ENCODE measurements at regions not wholly inside any gene's neighbourhood (a gene's known extent, or its start where the extent isn't known, plus 50 kb on each side); places are given as distances from the start of the nearest gene placed in this dataset.

DNA sequence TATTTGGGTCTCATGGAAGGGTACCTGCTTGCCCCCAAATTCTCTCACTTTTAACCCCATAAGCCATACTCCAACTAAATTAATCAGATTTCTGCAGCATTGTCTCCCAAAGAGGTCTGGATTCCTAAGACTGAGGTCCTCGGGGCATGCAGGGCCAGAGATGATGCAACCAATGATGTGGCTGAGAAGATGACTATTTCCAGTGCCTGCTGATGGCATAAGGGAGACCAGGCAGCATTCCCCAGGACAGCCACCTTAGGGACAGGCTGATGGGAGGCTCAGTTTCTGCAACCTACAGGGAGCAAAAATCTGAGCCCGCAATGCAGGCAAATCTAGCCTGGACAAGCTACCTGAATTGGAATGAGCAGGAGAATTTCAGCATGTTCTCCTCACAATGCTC lies 76.8 kb upstream of the ASIC2 start:
- no peaks in the 10 kb centered on the region for H3K9me3 Mint-ChIP-seq
- ChIA-PET POLR2A (no interaction called here), CTCF (no interaction called here)
- peaks cover 3% of the 10 kb centered on the region for H3K27me3 Mint-ChIP-seq
- H3K36me3 Mint-ChIP-seq (ENCODE audit: low read depth): no peaks in the 10 kb centered on the region
- DNase-seq (no peak), ATAC-seq (ENCODE audit: low read depth) (no peak)
- H3K4me3 Mint-ChIP-seq: no peak overlapping the region
- no peaks in the 10 kb centered on the region for H3K4me1 Mint-ChIP-seq
- intact Hi-C loops (cut with micrococcal nuclease): no loop called here
- TF ChIP-seq CTCF (IDR thresholded peaks at IDR 0.05): no peak
- H3K27ac Mint-ChIP-seq: no peak overlapping the region

DNA sequence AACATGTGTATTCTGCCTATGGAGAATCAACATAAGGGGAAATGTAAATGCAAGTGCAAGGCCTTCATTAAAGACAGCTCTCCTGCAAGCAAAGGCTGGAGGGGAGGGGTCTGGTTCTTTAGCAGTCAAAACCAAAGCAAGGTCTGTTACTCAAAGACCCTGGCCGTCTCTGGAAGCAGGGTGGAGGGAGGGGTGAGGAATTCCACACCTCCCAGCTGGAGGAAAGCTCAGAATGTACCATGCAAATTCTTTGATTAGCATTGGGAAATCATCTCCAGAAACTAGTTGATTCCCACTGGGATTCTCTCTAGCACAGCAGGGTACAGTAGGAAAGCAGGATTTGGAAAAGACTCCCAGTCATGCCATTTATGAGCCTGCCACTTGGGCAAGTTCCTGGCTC lies 77.3 kb upstream of the ASIC2 start:
- DNase-seq: no peak
- Mint-ChIP-seq H3K4me3 (no peak overlapping the region), H3K27me3 (peaks cover 3% of the 10 kb centered on the region), H3K9me3 (no peaks in the 10 kb centered on the region), H3K27ac (no peak overlapping the region), H3K4me1 (no peaks in the 10 kb centered on the region), H3K36me3 (ENCODE audit: low read depth) (no peaks in the 10 kb centered on the region)
- POLR2A ChIA-PET: no interaction called here
- CTCF ChIA-PET: no interaction called here
- no peak for ATAC-seq (ENCODE audit: low read depth)
- intact Hi-C loops (cut with micrococcal nuclease): no loop called here
- TF ChIP-seq CTCF (IDR thresholded peaks at IDR 0.05): no peak

- CTCF ChIA-PET: no interaction called here
- POLR2A ChIA-PET: no interaction called here
- intact Hi-C loops (cut with micrococcal nuclease): no loop called here
- Mint-ChIP-seq H3K27ac (no peak overlapping the region), H3K4me3 (no peak overlapping the region), H3K27me3 (peaks cover 3% of the 10 kb centered on the region), H3K9me3 (no peaks in the 10 kb centered on the region), H3K36me3 (ENCODE audit: low read depth) (no peaks in the 10 kb centered on the region), H3K4me1 (no peaks in the 10 kb centered on the region)
- DNase-seq (no peak), ATAC-seq (ENCODE audit: low read depth) (no peak)
- no peak for TF ChIP-seq CTCF (IDR thresholded peaks at IDR 0.05)
These were observed 78.3 kb upstream of the ASIC2 start for GRCh38 chr17:33371377-33371776.

DNA sequence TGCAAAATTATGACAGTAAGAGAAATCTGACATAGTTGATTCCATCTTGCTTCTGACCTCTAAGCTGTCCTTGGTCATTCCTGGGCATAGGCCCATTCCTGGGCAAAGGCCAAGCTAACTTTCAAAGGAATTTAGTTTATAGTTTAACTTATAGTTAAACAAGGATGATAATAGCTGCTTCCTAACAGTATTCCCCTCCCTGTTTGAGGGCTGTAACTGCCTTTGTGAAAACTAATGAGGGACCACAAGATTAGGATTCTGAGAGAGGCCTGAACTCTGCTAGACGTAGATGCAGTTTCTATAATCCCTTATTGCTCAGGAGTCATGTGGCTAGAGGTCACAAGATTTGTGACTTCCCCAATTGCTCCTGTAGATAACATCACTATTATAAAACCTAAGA lies 80.2 kb upstream of the ASIC2 start:
- Mint-ChIP-seq H3K9me3 (no peaks in the 10 kb centered on the region), H3K27me3 (peaks cover 6% of the 10 kb centered on the region), H3K4me3 (no peak overlapping the region), H3K36me3 (ENCODE audit: low read depth) (no peaks in the 10 kb centered on the region), H3K27ac (no peak overlapping the region), H3K4me1 (no peaks in the 10 kb centered on the region)
- ATAC-seq (ENCODE audit: low read depth): no peak
- ChIA-PET POLR2A (no interaction called here), CTCF (no interaction called here)
- intact Hi-C loops (cut with micrococcal nuclease): no loop called here
- no peak for TF ChIP-seq CTCF (IDR thresholded peaks at IDR 0.05)
- no peak for DNase-seq

GRCh38 chr17:33375103-33375502 lies 82.0 kb upstream of the ASIC2 start:
- Mint-ChIP-seq H3K9me3 (no peaks in the 10 kb centered on the region), H3K36me3 (ENCODE audit: low read depth) (no peaks in the 10 kb centered on the region), H3K4me3 (no peak overlapping the region), H3K27ac (no peak overlapping the region), H3K4me1 (no peaks in the 10 kb centered on the region), H3K27me3 (peaks cover 6% of the 10 kb centered on the region)
- ChIA-PET CTCF (interaction anchor here (0.7 kb wide), 1 partner anchor 1123 kb away, joined by 3 read pairs; no protein-coding TSS in a partner anchor), POLR2A (no interaction called here)
- DNase-seq (no peak), ATAC-seq (ENCODE audit: low read depth) (no peak)
- intact Hi-C loops (cut with micrococcal nuclease): no loop called here
- no peak for TF ChIP-seq CTCF (IDR thresholded peaks at IDR 0.05)

Measured in activated B cell treated with CpG ODN at 0.5 μM for 24 hours (primary cell).